ENCODE measurements at regions not wholly inside any gene's neighbourhood (a gene's known extent, or its start where the extent isn't known, plus 50 kb on each side); places are given as distances from the start of the nearest gene placed in this dataset.

DNA sequence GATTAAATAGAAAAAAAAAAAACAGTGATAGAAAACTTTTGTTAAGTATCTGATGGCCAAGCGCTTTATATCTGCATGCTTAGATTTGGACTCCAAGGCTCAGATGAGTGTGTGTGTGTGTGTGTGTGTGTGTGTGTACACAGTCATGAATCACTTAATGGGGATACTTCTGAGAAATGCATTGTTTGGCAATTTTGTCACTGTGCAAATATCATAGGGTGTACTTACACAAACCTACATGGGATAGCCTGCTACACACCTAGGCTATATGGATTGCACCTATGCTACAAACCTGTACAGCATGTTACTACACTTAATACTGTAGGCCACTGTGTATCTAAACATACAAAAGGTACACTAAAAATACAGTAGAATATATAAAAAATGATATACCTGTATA is 635.6 kb upstream of the NUDT12 start:
- Histone ChIP-seq H3K27me3 (no peaks in the 10 kb centered on the region), H3K4me1 (no peaks in the 10 kb centered on the region), H3K4me3 (no peak overlapping the region), H3K9me3 (no peaks in the 10 kb centered on the region), H3K27ac (no peak overlapping the region), H3K36me3 (no peaks in the 10 kb centered on the region)
- TF ChIP-seq, protein P1, sequence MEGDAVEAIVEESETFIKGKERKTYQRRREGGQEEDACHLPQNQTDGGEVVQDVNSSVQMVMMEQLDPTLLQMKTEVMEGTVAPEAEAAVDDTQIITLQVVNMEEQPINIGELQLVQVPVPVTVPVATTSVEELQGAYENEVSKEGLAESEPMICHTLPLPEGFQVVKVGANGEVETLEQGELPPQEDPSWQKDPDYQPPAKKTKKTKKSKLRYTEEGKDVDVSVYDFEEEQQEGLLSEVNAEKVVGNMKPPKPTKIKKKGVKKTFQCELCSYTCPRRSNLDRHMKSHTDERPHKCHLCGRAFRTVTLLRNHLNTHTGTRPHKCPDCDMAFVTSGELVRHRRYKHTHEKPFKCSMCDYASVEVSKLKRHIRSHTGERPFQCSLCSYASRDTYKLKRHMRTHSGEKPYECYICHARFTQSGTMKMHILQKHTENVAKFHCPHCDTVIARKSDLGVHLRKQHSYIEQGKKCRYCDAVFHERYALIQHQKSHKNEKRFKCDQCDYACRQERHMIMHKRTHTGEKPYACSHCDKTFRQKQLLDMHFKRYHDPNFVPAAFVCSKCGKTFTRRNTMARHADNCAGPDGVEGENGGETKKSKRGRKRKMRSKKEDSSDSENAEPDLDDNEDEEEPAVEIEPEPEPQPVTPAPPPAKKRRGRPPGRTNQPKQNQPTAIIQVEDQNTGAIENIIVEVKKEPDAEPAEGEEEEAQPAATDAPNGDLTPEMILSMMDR (IDR thresholded peaks at IDR 0.05) = no peak
- DNase-seq = no peak
- intact Hi-C loops (cut with DNase I; ENCODE audit: low total_unique reads) = no loop called here

DNA sequence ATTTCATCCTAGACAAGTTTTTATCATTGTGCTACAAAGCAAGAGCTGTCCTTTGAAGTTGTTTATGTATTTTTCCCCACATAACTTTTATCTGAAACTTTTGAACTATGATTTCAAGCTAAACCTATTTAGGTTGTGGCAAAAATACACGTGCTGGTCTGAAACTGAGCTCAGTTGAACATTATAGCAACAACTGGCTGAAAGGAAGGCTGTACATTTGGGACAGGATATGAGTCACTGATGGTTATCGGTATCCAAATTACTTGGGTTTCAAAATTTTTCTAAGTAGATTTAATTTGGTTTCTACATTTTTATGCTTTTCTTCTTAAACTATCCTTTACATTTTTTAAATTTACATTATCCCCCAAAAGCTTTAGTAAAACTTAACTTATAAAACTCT is 627.3 kb upstream of the NUDT12 start:
- intact Hi-C loops (cut with DNase I; ENCODE audit: low total_unique reads) = no loop called here
- Histone ChIP-seq H3K4me1 (no peaks in the 10 kb centered on the region), H3K27ac (no peak overlapping the region), H3K9me3 (peaks cover 0 to 12% (median 0%) of the 10 kb centered on the region in 3 donors), H3K27me3 (no peaks in the 10 kb centered on the region), H3K4me3 (no peak overlapping the region), H3K36me3 (no peaks in the 10 kb centered on the region)
- TF ChIP-seq, protein P1 (IDR thresholded peaks at IDR 0.05) = no peak
- DNase-seq = no peak

- Histone ChIP-seq H3K4me3 (no peak overlapping the region), H3K27ac (no peak overlapping the region), H3K36me3 (no peaks in the 10 kb centered on the region), H3K9me3 (peaks cover 0 to 12% (median 0%) of the 10 kb centered on the region in 3 donors), H3K27me3 (no peaks in the 10 kb centered on the region), H3K4me1 (no peaks in the 10 kb centered on the region)
- no peak for DNase-seq
- intact Hi-C loops (cut with DNase I; ENCODE audit: low total_unique reads) = no loop called here
- TF ChIP-seq, protein P1 (IDR thresholded peaks at IDR 0.05) = no peak
Measured at GRCh38 chr5:104189031-104189430, 626.4 kb upstream of the NUDT12 start.

GRCh38 chr5:104187656-104188055 is 625.1 kb upstream of the NUDT12 start:
- Histone ChIP-seq H3K27ac (no peak overlapping the region), H3K4me3 (no peak overlapping the region), H3K9me3 (peaks cover 0 to 12% (median 0%) of the 10 kb centered on the region in 3 donors), H3K27me3 (no peaks in the 10 kb centered on the region), H3K36me3 (no peaks in the 10 kb centered on the region), H3K4me1 (no peaks in the 10 kb centered on the region)
- DNase-seq = no peak
- TF ChIP-seq, protein P1 (IDR thresholded peaks at IDR 0.05) = no peak
- intact Hi-C loops (cut with DNase I; ENCODE audit: low total_unique reads) = no loop called here

GRCh38 chr5:104186510-104186909 is 623.9 kb upstream of the NUDT12 start:
- TF ChIP-seq, protein P1 (IDR thresholded peaks at IDR 0.05) = no peak
- Histone ChIP-seq H3K4me3 (no peak overlapping the region), H3K36me3 (no peaks in the 10 kb centered on the region), H3K9me3 (peaks cover 0 to 12% (median 0%) of the 10 kb centered on the region in 3 donors), H3K27me3 (no peaks in the 10 kb centered on the region), H3K4me1 (no peaks in the 10 kb centered on the region), H3K27ac (no peak overlapping the region)
- DNase-seq = no peak
- intact Hi-C loops (cut with DNase I; ENCODE audit: low total_unique reads) = no loop called here

GRCh38 chr5:104186100-104186499 is 623.5 kb upstream of the NUDT12 start:
- Histone ChIP-seq H3K27ac (no peak overlapping the region), H3K4me3 (no peak overlapping the region), H3K36me3 (no peaks in the 10 kb centered on the region), H3K27me3 (no peaks in the 10 kb centered on the region), H3K4me1 (no peaks in the 10 kb centered on the region), H3K9me3 (peaks cover 0 to 12% (median 0%) of the 10 kb centered on the region in 3 donors)
- DNase-seq = no peak
- TF ChIP-seq, protein P1 (IDR thresholded peaks at IDR 0.05) = no peak
- intact Hi-C loops (cut with DNase I; ENCODE audit: low total_unique reads) = no loop called here
